Suprapubic skin (tissue), 3 donors: ENCODE measurements at regions not wholly inside any gene's neighbourhood (a gene's known extent, or its start where the extent isn't known, plus 50 kb on each side); places are given as distances from the start of the nearest gene placed in this dataset.

Source experiments
- CTCF ChIP-seq, 2 donors: fragments of 200-600 bp in 1 of 2; fragments of 450-650 bp in 1 of 2; sonication (generic) in 1 of 2; IDR thresholded peaks; one replicate each; pipeline ENCODE4 v1.5.1; 2016 to 2019; ENCODE audit warnings: antibody characterized with exemption in 2 of 2, mild to moderate bottlenecking in 1 of 2, moderate library complexity in 1 of 2
- EP300 ChIP-seq: sonication (generic); formaldehyde crosslinking; IDR thresholded peaks from one replicate; pipeline ENCODE4 v1.6.1; 2017; ENCODE audit warnings: antibody characterized with exemption

- TF ChIP-seq EP300 (no peak), CTCF (IDR thresholded peaks at IDR 0.05) (no peak)
Observed at GRCh38 chr22:48177631-48178030, 1415.2 kb downstream of the TBC1D22A start.
